Duodenal mucosa (tissue), 2 donors: ENCODE measurements at regions not wholly inside any gene's neighbourhood (a gene's known extent, or its start where the extent isn't known, plus 50 kb on each side); places are given as distances from the start of the nearest gene placed in this dataset.

Experiments
- H3K27ac ChIP-seq: one replicate; pipeline ENCODE4 v1.7.0; 2013; ENCODE audit warnings: low read depth, low read length
- H3K27me3 ChIP-seq, 2 donors: one replicate each; pipeline ENCODE4 v1.7.0; 2013; ENCODE audit warnings: low read length in 2 of 2, control low read depth in 1 of 2; ENCODE audit not compliant: insufficient read depth in 2 of 2, control insufficient read depth in 1 of 2
- H3K36me3 ChIP-seq, 2 donors: one replicate each; pipeline ENCODE4 v1.7.0; 2013; ENCODE audit warnings: low read length in 2 of 2, control low read depth in 1 of 2; ENCODE audit not compliant: insufficient read depth in 2 of 2, control insufficient read depth in 1 of 2
- H3K4me1 ChIP-seq, 2 donors: one replicate each; pipeline ENCODE4 v1.7.0; 2013; ENCODE audit warnings: low read length in 2 of 2, control low read depth in 1 of 2; ENCODE audit not compliant: insufficient read depth in 2 of 2, control insufficient read depth in 1 of 2
- H3K4me3 ChIP-seq, 2 donors: one replicate each; pipeline ENCODE4 v1.7.0; 2013; ENCODE audit warnings: low read length in 2 of 2, low read depth in 1 of 2
- H3K9ac ChIP-seq, 2 donors: one replicate each; pipeline ENCODE4 v1.7.0; 2013; ENCODE audit warnings: low read length in 2 of 2, low read depth in 1 of 2
- H3K9me3 ChIP-seq, 2 donors: one replicate each; pipeline ENCODE4 v1.7.0; 2013; ENCODE audit warnings: low read length in 2 of 2, control low read depth in 1 of 2; ENCODE audit not compliant: control insufficient read depth in 1 of 2

DNA sequence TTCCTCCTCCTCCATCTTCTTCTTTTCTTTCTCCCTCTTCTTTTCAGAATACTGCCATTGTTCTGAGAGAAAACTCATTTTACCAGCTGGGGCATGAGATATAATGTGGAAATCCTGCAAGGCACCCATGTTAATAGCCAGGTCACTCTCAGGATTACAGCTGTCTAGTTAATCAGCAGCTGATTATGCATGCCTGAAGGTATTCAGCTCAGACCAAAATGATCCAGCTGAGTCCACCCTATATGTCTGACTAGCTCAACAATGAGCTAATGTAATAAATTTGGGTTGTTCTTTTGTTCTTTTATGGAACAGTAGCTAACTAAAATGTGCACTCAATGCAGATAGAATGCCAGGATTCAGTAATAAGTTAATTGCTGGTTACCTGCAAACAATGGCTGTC, 441.4 kb downstream of the KDM5D start:
- Histone ChIP-seq H3K4me1 (no peaks in the 10 kb centered on the region), H3K36me3 (no peaks in the 10 kb centered on the region), H3K9ac (no peak overlapping the region), H3K27me3 (no peaks in the 10 kb centered on the region), H3K27ac (no peak overlapping the region), H3K4me3 (no peak overlapping the region), H3K9me3 (no peaks in the 10 kb centered on the region)

DNA sequence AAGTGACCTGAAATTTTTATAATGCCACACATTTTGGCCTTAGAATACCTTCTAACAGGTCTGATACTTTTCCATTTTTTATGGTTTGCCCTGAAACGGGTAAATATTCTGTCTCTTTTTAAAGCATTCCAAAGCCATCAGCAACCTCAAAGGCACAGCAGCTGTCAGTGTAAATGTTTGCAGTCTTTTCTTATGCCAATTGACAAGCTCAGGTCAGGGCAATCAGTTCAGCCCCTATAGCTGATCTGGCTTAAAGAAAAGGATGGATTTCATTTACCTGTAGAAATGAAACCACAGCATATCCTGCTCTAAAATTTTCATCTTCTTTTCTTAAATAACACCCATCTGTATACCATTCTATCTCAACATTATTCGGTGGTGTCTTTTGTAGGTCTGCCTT, 453.6 kb downstream of the KDM5D start:
- Histone ChIP-seq H3K9me3 (no peaks in the 10 kb centered on the region), H3K4me3 (no peak overlapping the region), H3K36me3 (no peaks in the 10 kb centered on the region), H3K27ac (no peak overlapping the region), H3K9ac (no peak overlapping the region), H3K4me1 (no peaks in the 10 kb centered on the region), H3K27me3 (no peaks in the 10 kb centered on the region)

DNA sequence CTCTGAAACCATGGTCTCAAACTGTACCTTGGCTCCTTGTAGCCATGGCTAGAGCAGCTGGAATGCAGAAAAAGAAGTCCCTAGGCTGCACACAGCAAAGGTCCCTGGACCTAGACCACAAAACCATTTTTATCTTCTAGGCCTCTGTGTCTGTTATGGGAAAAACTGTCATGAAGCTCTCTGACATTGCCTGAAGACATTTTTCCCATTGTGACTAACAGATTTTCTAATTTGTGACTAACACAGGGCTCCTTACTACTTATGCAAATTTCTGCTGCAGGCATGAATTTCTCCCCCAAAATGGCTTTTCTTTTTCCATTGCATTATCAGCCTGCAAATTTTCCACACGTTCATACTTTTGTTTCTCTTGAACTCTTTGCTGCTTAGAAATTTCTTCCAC, 470.4 kb downstream of the KDM5D start:
- no peaks in the 10 kb centered on the region for H3K9me3 ChIP-seq
- H3K4me3 ChIP-seq = no peak overlapping the region
- H3K27me3 ChIP-seq = no peaks in the 10 kb centered on the region

DNA sequence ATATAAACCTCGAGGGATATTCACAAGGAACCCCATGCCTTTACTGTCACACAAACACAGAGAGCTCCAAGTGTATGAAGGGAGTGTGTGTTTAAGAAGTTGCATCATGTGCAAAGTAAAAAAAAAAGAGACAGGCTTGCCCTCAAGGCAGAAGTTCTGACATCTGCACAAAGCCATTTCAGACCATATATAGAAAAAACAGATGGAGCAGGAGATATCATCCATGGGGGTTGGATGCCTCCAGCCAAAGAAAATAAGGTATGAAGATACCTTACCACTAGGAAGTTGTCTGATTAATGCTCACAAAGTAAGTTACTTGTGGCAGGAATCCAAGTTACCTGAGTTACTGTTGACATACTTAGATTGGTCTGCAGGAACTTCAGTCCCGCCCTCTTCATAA, 476.2 kb downstream of the KDM5D start:
- H3K36me3 ChIP-seq = no peaks in the 10 kb centered on the region
- no peaks in the 10 kb centered on the region for H3K9me3 ChIP-seq
- no peaks in the 10 kb centered on the region for H3K27me3 ChIP-seq

More for the DNA sequence above, 470.4 kb downstream of the KDM5D start:
- Histone ChIP-seq H3K36me3 (no peaks in the 10 kb centered on the region), H3K4me1 (no peaks in the 10 kb centered on the region), H3K27ac (no peak overlapping the region), H3K9ac (no peak overlapping the region)

DNA sequence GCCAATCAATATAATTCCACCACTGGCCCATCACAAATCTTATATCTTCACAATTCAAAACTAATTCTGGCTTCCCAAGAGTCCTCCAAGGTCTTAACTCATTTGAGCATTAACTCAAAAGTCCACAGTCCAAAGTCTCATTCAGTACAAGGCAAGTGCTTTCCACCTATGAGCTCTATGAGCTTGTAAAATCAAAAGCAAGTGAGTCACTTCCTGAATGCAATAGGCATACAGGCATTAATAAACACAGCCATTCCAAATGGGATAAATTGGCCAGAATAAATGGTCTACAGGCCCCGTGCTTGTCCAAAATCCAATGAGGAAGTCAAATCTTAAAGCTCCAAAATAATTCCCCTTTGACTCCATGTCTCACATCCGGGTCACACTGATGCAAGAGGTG, 479.1 kb downstream of the KDM5D start:
- no peaks in the 10 kb centered on the region for H3K4me1 ChIP-seq
- no peaks in the 10 kb centered on the region for H3K36me3 ChIP-seq
- no peak overlapping the region for H3K27ac ChIP-seq
- H3K9me3 ChIP-seq = no peaks in the 10 kb centered on the region
- no peak overlapping the region for H3K9ac ChIP-seq
- no peak overlapping the region for H3K4me3 ChIP-seq
- H3K27me3 ChIP-seq = no peaks in the 10 kb centered on the region

More for the DNA sequence above, 476.2 kb downstream of the KDM5D start:
- Histone ChIP-seq H3K4me3 (no peak overlapping the region), H3K27ac (no peak overlapping the region), H3K4me1 (no peaks in the 10 kb centered on the region), H3K9ac (no peak overlapping the region)

DNA sequence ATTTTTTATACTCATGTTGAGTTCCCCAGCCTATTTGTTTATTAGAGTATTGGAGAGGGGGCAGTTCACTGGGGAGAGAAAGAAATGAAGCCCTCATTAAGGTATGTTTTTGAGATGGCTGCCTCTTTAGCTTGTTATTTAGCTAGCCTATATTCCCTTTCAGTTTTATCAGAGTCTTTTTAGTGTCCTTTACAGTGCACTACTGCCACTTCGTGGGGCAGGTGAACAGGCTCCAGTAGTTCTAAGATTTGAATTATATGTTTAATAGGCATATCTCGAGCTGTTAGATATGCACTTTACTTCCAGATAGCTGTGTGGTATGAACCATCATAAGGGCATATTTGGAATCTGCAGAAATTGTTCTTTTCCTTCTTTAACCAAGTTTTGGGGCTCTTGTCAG, 482.2 kb downstream of the KDM5D start:
- Histone ChIP-seq H3K27ac (no peak overlapping the region), H3K4me1 (no peaks in the 10 kb centered on the region), H3K4me3 (no peak overlapping the region), H3K9me3 (no peaks in the 10 kb centered on the region), H3K9ac (no peak overlapping the region), H3K36me3 (no peaks in the 10 kb centered on the region), H3K27me3 (no peaks in the 10 kb centered on the region)

DNA sequence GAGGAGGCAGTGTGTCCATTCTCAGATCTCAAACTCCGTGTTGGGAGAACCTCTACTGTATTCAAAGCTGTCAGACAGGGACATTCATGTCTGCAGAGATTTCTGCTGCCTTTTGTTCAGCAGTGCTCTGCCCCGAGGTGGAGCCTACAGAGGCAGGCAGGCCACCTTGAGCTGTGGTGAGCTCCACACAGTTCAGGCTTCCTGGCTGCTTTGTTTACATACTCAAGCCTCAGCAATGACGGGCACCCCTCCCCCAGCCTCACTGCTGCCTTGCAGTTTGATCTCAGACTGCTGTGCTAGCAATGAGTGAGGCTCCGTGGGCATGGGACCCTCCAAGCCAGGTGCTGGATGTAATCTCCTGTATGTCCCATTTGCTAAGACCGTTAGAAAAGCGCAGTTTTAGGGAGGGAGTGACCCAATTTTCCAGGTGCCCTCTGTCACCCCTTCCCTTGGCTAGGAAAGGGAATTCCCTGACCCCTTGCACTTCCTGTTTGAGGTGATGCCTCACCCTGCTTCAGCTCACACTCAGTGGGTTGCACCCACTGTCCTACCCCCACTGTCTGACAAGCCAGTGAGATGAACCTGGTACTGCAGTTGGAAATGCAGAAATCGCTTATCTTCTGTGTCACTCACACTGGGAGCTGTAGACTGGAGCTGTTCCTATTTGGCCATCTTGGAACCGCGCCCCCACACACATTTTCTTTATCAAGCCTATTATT, 458.9 kb upstream of the HSFY2 start:
- Histone ChIP-seq H3K27ac (no peak overlapping the region), H3K4me3 (no peak overlapping the region), H3K4me1 (no peaks in the 10 kb centered on the region), H3K9me3 (no peaks in the 10 kb centered on the region), H3K36me3 (no peaks in the 10 kb centered on the region), H3K9ac (no peak overlapping the region), H3K27me3 (no peaks in the 10 kb centered on the region)

DNA sequence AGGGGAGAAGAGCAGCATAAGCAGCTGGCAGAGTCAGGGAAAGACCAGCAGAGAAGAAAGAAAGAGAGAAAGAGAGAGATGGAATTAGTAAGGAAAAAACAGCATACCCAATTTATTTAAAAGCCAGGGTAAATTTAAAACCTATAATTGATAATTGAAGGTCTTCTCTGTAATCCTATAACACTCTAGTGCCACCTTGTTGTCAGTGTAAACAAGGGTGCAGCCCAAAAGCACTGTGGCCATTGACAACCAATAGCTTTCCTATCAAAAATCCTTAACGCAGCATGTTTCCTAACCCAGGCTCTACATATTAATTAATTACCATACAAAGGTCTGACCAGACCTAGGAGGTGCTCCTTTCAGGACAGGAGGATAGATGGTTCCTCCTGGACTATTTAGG, 447.2 kb upstream of the HSFY2 start:
- Histone ChIP-seq H3K4me1 (no peaks in the 10 kb centered on the region), H3K36me3 (no peaks in the 10 kb centered on the region), H3K27ac (no peak overlapping the region), H3K9ac (no peak overlapping the region), H3K9me3 (no peaks in the 10 kb centered on the region), H3K27me3 (no peaks in the 10 kb centered on the region), H3K4me3 (no peak overlapping the region)

DNA sequence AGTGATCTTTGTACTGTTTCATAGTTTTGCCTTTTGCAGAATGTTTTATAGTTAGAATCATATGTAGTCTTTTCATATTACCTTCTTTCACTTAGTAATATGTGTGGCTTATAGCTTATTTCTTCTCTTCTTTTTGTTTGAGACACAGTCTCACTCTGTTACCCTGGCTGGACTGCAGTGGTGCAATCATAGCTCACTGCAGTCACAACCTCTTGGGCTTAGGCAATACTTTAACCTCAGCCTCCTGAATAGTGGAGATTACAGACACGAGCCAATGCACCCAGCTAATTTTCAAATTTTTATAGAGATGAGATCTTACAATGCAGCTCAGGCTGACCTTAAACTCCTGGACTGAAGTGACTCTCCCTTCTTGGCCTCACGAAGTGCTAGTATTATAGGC, 435.4 kb upstream of the HSFY2 start:
- Histone ChIP-seq H3K36me3 (no peaks in the 10 kb centered on the region), H3K9ac (no peak overlapping the region), H3K9me3 (no peaks in the 10 kb centered on the region), H3K27me3 (no peaks in the 10 kb centered on the region), H3K27ac (no peak overlapping the region), H3K4me1 (no peaks in the 10 kb centered on the region), H3K4me3 (no peak overlapping the region)

DNA sequence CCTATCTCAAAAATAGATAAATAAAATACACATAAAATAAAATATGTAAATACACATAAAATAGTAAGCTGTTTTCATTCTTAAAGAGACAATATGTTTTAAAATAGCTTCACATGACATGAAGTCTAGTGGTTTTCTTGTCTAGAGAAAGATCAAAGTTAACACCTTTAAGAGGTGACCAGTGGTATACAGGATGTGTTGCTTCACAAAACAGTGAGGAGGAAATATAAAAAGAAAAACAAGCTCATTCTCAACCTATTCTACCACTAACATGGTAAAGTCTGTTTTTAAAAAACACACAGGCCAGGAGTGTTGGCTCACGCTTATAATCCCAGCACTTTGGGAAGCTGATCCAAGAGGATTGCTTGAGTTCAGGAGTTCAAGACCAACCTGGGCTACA, 433.5 kb upstream of the HSFY2 start:
- Histone ChIP-seq H3K9me3 (no peaks in the 10 kb centered on the region), H3K4me1 (no peaks in the 10 kb centered on the region), H3K36me3 (no peaks in the 10 kb centered on the region), H3K9ac (no peak overlapping the region), H3K27ac (no peak overlapping the region), H3K4me3 (no peak overlapping the region), H3K27me3 (no peaks in the 10 kb centered on the region)

DNA sequence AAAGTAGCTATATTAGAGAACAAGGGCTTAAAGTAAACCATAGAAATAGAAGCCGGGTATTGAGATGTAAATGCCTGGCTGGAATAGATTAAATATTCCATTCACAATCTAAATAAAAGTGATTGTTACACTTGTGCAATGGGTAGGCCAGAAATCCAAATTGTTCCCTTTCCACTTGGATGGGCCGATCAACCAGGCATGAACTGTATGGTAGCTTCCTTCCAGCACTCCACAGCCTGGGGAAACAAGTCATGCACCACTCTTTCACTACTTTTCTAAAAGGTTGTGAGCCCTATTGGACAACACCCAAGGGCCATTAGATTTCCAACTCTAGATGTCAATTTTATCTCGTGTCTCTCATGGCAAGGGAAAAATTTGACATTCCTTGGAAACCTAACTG, 407.3 kb upstream of the HSFY2 start:
- H3K27ac ChIP-seq = no peak overlapping the region
- H3K9me3 ChIP-seq = no peaks in the 10 kb centered on the region
- no peaks in the 10 kb centered on the region for H3K36me3 ChIP-seq
- H3K27me3 ChIP-seq = no peaks in the 10 kb centered on the region
- H3K4me1 ChIP-seq = no peaks in the 10 kb centered on the region
- no peak overlapping the region for H3K9ac ChIP-seq
- H3K4me3 ChIP-seq = no peak overlapping the region
